ENCODE measurements at regions not wholly inside any gene's neighbourhood (a gene's known extent, or its start where the extent isn't known, plus 50 kb on each side); places are given as distances from the start of the nearest gene placed in this dataset.

- FAIRE-seq, result no peak
- no peak overlapping the region for H3K27ac Mint-ChIP-seq (ENCODE audit: unreplicated experiment)
- no peak overlapping the region for H3K4me3 Mint-ChIP-seq (ENCODE audit: unreplicated experiment)
These were observed 268.0 kb upstream of the JARID2 start for GRCh38 chr6:14977747-14978382.

DNA sequence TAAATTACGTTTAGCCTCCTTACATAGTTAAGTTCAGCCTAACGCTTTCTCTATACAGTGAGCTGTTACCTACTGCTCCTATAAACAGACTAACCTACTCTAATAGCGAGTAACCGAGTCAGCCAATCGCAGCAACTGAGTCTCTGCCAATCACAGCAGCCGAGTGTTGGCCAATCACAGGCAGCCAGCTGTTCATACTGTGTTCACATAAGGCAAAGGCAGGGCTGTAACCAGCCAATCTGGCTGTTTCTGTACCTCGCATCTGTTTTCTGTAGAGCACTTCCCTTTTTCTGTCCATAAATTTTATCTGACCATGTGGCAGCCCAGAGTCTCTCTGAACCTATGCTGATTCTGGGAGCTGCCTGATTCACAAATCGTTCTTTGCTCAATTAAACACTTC is 263.9 kb upstream of the JARID2 start:
- Histone ChIP-seq H3K4me2 (ENCODE audit: low read length) (no peak overlapping the region), H3K27ac (ENCODE audit: low read depth, low read length) (no peak overlapping the region), H3K27me3 (ENCODE audit: insufficient read depth, low read length) (no peaks in the 10 kb centered on the region), H2AFZ (ENCODE audit: low read depth, low read length) (no peak overlapping the region), H3K36me3 (ENCODE audit: insufficient read depth, low read length) (no peaks in the 10 kb centered on the region), H4K20me1 (ENCODE audit: insufficient read depth, low read length) (no peaks in the 10 kb centered on the region), H3K4me3 (ENCODE audit: insufficient read depth, low read depth, low read length) (no peak overlapping the region), H3K9me3 (ENCODE audit: insufficient read depth, low read depth, low read length) (no peaks in the 10 kb centered on the region), H3K4me1 (ENCODE audit: insufficient read depth, low read length) (no peaks in the 10 kb centered on the region), H3K9ac (ENCODE audit: low read length) (no peak overlapping the region), H3K79me2 (ENCODE audit: insufficient read depth, low read length) (no peaks in the 10 kb centered on the region)
- Mint-ChIP-seq H3K27ac (ENCODE audit: unreplicated experiment) (no peak overlapping the region), H3K9me3 (ENCODE audit: unreplicated experiment) (no peaks in the 10 kb centered on the region), H3K36me3 (ENCODE audit: low read depth, unreplicated experiment) (no peaks in the 10 kb centered on the region), H3K4me1 (ENCODE audit: low read depth, unreplicated experiment) (no peaks in the 10 kb centered on the region), H3K27me3 (ENCODE audit: low read depth, unreplicated experiment) (peaks cover 18% of the 10 kb centered on the region), H3K4me3 (ENCODE audit: unreplicated experiment) (no peak overlapping the region)
- TF ChIP-seq CTCF (IDR thresholded peaks at IDR 0.05; ENCODE audit: insufficient read depth, low read depth, low read length) (no peak), EZH2 (IDR thresholded peaks at IDR 0.05; ENCODE audit: insufficient read depth, low read length) (no peak)
- FAIRE-seq (no peak), DNase-seq (ENCODE audit: low read depth) (no peak)

More at GRCh38 chr6:14977747-14978382, 268.0 kb upstream of the JARID2 start:
- Mint-ChIP-seq H3K36me3 (ENCODE audit: low read depth, unreplicated experiment) (no peaks in the 10 kb centered on the region), H3K4me1 (ENCODE audit: low read depth, unreplicated experiment) (no peaks in the 10 kb centered on the region), H3K9me3 (ENCODE audit: unreplicated experiment) (no peaks in the 10 kb centered on the region), H3K27me3 (ENCODE audit: low read depth, unreplicated experiment) (peaks cover 2% of the 10 kb centered on the region)
- Histone ChIP-seq H3K27me3 (ENCODE audit: insufficient read depth, low read length) (no peaks in the 10 kb centered on the region), H3K4me1 (ENCODE audit: insufficient read depth, low read length) (no peaks in the 10 kb centered on the region), H3K4me3 (ENCODE audit: insufficient read depth, low read depth, low read length) (no peak overlapping the region), H4K20me1 (ENCODE audit: insufficient read depth, low read length) (no peaks in the 10 kb centered on the region), H3K79me2 (ENCODE audit: insufficient read depth, low read length) (no peaks in the 10 kb centered on the region), H3K4me2 (ENCODE audit: low read length) (no peak overlapping the region), H2AFZ (ENCODE audit: low read depth, low read length) (no peak overlapping the region), H3K9ac (ENCODE audit: low read length) (no peak overlapping the region), H3K36me3 (ENCODE audit: insufficient read depth, low read length) (no peaks in the 10 kb centered on the region), H3K9me3 (ENCODE audit: insufficient read depth, low read depth, low read length) (no peaks in the 10 kb centered on the region), H3K27ac (ENCODE audit: low read depth, low read length) (no peak overlapping the region)
- no peak for DNase-seq (ENCODE audit: low read depth)
- TF ChIP-seq EZH2 (IDR thresholded peaks at IDR 0.05; ENCODE audit: insufficient read depth, low read length), result no peak
- TF ChIP-seq CTCF (IDR thresholded peaks at IDR 0.05; ENCODE audit: insufficient read depth, low read depth, low read length), result no peak
